GM18907 (cell line): ENCODE measurements at regions not wholly inside any gene's neighbourhood (a gene's known extent, or its start where the extent isn't known, plus 50 kb on each side); places are given as distances from the start of the nearest gene placed in this dataset.

ENCODE experiments used
- ATAC-seq: cut with Tn5 transposase; IDR thresholded peaks from one replicate; pipeline ENCODE4 v1.9.1; 2021; ENCODE audit warnings: mild to moderate bottlenecking, moderate library complexity; ENCODE audit not compliant: unreplicated experiment

GRCh38 chr9:107698779-107699178 is 209.2 kb upstream of the KLF4 start:
- ATAC-seq, result no peak

DNA sequence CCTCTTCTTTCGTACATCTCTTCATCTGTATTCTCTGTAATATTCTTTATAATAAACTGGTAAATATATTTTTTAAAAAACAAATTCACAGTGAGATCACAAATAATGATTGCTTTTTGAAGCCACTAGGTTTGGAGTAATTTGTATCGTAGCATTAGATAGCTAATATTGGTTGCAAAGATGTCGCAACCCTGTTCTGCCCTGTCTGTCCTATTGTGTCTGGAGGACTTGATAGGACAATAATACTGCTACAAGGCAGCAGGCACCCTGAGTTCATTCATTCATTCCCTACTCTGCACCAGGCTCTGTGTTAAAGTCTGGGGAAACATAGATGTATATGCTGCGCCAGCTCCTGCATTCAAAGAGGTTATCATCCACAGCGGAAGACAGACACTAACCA is 206.7 kb upstream of the KLF4 start:
- ATAC-seq, result no peak

DNA sequence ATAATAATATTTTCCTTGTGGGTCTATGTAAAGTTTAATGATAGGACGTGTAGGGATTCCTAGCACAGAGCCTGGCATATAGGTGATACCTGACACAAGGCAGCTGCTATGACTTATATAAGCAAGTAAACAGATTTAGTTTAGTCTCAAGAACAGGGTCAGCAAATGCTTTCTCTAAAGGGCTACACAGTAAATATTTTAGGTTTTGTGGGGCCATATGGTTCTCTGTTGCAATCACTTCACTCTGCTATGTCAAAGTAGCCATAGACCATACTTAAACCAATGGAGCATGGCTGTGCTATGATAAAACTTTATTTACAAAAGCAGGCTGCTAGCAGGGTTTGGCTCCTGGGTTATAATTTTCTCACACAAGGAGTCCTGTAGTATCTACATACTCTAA is 204.8 kb upstream of the KLF4 start:
- no peak for ATAC-seq

- no peak for ATAC-seq
Observed at GRCh38 chr9:107693625-107694326, 204.2 kb upstream of the KLF4 start.

DNA sequence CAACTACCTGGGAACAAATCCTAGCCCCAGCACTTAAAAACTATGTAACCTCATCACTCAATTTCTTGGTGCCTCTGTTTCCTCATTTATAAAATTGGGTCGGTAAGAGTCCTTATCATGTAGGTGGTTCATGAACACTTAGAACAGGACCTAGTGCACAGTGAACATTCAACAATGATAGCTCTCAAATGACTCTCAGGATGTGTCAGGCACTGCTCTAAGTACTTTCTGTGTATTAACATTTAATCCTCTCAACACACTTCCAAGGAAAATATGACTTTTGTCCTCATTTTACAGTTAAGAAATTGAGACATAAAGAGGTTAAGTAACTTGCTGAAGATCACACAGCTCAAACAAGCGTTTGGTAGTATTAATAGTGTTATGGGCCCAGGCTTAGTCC is 202.1 kb upstream of the KLF4 start:
- ATAC-seq, result no peak

GRCh38 chr9:107690021-107690420 is 200.5 kb upstream of the KLF4 start:
- no peak for ATAC-seq

GRCh38 chr9:107688728-107689127 is 199.2 kb upstream of the KLF4 start:
- no peak for ATAC-seq

- ATAC-seq, result no peak
Observed at GRCh38 chr9:107685901-107686300, 196.3 kb upstream of the KLF4 start.

- no peak for ATAC-seq
Observed at GRCh38 chr9:107685376-107685775, 195.8 kb upstream of the KLF4 start.

GRCh38 chr9:107684224-107684623 is 194.7 kb upstream of the KLF4 start:
- ATAC-seq, result no peak

DNA sequence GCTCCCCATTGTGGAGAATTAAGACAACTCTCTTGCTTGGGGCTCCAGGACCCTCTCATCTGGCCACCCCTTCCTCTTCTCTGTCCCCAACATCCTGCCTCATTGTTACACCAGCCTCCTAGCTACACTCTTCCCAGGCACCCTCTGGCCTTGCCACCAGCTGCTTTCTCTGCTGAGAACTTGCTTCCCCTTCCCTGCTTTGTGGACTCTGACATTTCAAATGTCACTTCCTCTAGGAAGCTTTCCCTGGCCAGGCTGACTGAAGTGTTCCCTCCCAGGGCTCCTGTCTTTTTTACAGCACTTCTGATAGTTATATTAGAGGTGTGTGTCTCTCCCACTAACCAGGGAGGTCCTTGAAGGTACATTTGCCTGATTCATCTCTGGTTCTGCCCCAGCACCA is 194.0 kb upstream of the KLF4 start:
- no peak for ATAC-seq

GRCh38 chr9:107681988-107682387 is 192.4 kb upstream of the KLF4 start:
- no peak for ATAC-seq

DNA sequence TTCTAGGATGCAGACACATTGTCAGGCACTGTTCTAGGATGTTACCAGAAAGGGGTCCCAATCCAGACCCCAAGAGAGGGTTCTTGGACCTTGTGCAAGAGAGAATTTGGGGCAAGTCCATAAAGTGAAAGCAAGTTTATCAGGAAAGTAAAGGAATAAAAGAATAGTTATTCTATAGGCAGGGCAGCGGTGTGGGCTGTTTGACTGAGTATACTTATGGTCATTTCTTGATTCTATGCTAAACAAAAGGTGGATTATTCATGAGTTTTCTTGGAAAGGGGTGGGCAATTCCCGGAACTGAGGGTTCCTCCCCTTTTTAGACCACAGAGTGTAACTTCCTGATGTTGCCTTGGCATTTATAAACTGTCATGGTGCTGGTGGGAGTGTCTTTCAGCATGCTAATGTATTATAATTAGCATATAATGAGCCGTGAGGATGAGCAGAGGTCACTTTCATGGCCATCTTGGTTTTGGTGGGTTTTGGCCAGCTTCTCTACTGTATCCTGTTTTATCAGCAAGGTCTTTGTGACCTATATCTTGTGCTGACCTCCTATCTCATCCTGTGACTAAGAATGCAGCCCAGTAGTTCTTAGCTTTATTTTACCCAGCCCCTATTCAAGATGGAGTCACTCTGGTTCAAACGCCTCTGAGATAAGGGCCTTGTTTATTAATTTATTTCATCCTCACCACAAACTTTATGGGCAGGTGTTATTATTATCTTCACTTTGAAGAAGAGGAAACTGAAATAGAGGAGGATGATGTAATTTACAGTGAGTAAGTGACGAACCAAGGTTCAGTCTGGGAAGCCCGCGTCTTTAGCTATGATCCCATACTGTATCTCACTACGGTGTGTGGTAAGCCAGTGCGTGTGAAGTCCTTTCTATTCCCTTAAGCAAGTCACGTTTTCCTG is 186.0 kb upstream of the KLF4 start:
- no peak for ATAC-seq

- ATAC-seq, result no peak
Observed at GRCh38 chr9:107674721-107675277, 185.2 kb upstream of the KLF4 start.

- ATAC-seq, result no peak
Observed at GRCh38 chr9:107673861-107674720, 184.5 kb upstream of the KLF4 start.

DNA sequence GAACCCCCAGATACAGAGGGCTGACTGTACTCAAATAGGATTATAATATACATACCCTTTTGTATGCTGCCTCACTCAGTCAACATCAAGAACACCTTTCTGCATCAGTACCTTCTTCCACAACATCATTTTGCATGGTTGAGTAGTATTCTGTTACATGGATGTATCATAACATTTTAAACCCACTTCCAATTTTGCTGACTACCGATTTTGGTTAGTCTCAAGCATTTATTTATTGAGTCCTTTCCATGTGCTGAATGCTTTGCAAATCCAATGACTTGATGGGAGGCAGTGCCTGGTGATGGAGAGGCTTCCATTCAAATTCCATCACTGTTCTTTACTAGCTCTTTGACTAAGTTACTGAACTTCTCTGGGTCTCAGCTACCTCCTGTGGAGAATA is 182.0 kb upstream of the KLF4 start:
- no peak for ATAC-seq

GRCh38 chr9:107669422-107669821 is 179.9 kb upstream of the KLF4 start:
- ATAC-seq, result no peak

DNA sequence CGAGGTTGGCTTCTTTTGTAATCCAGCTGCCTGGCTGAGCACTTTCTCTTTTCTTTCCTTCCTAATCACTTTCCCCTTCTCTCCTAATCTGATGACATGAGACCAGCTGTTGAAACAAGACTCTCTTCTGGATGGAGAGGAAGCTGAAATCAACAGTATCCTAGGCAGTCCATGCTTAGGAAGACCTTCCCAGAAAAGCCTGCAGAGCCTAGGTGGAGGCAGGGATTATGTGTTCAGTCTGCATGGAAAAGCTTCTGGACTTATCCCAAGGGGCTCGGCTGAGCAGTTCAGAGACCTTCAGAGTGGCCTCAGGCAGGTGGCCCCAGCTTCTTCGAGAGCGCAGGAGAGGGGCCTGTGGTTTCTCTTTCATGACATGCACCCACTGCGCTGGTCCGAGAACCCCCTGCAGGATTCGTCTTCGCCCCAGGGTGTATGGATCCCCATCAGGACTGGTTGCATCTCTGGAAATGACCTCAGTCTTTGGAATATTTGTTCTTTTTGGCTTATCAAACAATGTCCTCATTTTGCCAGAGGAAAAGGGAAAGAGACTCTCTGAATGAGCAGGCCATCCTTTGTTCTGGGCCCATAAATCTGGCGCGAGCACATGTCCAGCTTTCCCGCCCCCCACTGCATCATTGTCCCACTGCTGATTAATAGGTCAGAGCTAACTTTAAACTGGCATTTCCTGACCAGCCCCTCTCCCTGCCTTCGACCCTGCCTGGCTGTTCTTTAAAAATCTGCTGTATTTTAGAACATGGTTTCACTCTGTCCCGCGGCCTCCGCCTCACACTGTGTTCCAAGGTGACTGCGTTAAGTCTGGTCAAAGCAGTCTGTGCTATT is 177.9 kb upstream of the KLF4 start:
- no peak for ATAC-seq

DNA sequence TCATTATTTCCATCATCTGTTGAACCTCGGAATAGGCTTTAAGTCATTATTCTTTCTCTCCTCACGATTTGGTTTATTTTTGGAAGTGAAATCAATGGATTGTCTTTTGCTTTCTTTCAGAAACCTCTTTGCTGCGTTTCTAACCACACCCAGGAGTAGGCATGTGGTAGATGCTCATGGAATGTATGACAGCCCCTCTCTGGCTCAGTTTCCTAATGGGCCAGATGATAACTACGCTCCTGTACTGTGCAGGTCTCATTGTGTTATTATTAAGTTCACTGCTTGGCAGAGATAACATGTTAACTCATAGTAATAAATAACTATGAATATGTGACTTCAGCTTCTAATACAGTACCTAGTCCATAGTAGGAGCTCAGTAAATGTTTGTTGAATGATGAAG is 175.5 kb upstream of the KLF4 start:
- no peak for ATAC-seq

DNA sequence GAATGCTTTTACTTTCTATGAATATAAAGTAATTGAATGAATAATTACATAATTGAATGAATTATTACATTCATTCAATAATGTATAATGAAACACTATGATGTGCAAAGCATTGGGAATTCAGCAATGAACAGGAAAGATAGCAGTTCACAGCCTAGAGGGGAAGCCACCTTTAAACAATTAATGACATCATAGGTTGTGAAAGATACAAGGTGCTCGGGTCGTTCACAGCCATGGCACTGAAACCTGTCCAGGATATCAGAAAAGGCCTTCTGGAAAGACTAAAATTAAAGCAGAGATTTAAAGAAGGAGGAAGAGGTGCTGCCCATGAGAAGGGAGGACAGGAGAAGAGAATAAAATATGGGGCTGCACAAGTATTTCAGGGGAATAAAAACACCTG is 171.4 kb upstream of the KLF4 start:
- ATAC-seq, result no peak
